ENCODE measurements at regions not wholly inside any gene's neighbourhood (a gene's known extent, or its start where the extent isn't known, plus 50 kb on each side); places are given as distances from the start of the nearest gene placed in this dataset.

DNA sequence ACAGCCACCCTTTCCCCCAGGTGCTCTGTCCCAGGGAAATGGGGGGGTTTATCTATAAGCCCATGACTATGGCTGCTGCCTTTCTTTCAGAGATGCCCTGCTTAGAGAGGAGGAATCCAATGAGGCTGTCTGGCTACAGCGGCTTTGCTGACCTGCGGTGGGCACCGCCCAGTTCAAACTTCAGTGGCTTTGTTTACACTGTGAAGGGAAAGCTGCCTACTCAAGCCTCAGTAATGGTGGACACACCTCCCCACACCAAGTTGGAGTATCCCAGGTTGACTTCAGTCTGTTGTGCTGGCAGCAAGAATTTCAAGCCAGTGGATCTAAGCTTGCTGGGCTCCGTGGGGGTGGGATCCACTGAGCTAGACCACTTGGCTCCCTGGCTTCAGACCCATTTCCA, 869.2 kb downstream of the SLC6A15 start:
- no peaks in the 10 kb centered on the region for H3K27me3 Mint-ChIP-seq
- ATAC-seq (ENCODE audit: poor library complexity), result no peak
- H3K27ac Mint-ChIP-seq, result no peak overlapping the region
- ChIA-PET CTCF (no interaction called here), POLR2A (no interaction called here)
- H3K4me3 ChIP-seq (ENCODE audit: low read length), result no peak overlapping the region
- TF ChIP-seq CTCF (IDR thresholded peaks at IDR 0.05), result no peak
- H3K4me1 Mint-ChIP-seq (ENCODE audit: low read depth), result no peaks in the 10 kb centered on the region
- no peaks in the 10 kb centered on the region for H3K36me3 Mint-ChIP-seq (ENCODE audit: low read depth)
- H3K36me3 ChIP-seq (ENCODE audit: insufficient read depth, low read length), result no peaks in the 10 kb centered on the region
- H3K27me3 ChIP-seq (ENCODE audit: control insufficient read depth in 1 of 2, insufficient read depth in 2 of 2, low read length in 2 of 2), result no peaks in the 10 kb centered on the region
- H3K4me1 ChIP-seq (ENCODE audit: insufficient read depth, low read length), result no peaks in the 10 kb centered on the region
- no peak for DNase-seq
- intact Hi-C loops (cut with DNase I, micrococcal nuclease), result no loop called here
- peaks cover 0 to 10% of the 10 kb centered on the region in 2 experiments for H3K9me3 ChIP-seq (ENCODE audit: control insufficient read depth in 1 of 2, insufficient read depth in 1 of 2, low read length in 2 of 2)
- no peak overlapping the region for H3K4me3 Mint-ChIP-seq
- H3K27ac ChIP-seq (ENCODE audit: low read depth in 1 of 2, low read length in 2 of 2), result no peak overlapping the region
- peaks cover 7% of the 10 kb centered on the region for H3K9me3 Mint-ChIP-seq

GRCh38 chr12:84038242-84038641, 874.4 kb downstream of the SLC6A15 start:
- Mint-ChIP-seq H3K9me3 (peaks cover 13% of the 10 kb centered on the region), H3K4me1 (ENCODE audit: low read depth) (no peaks in the 10 kb centered on the region), H3K27me3 (no peaks in the 10 kb centered on the region), H3K4me3 (no peak overlapping the region), H3K27ac (no peak overlapping the region), H3K36me3 (ENCODE audit: low read depth) (no peaks in the 10 kb centered on the region)
- intact Hi-C loops (cut with DNase I, micrococcal nuclease), result no loop called here
- ChIA-PET CTCF (no interaction called here), POLR2A (no interaction called here)
- no peak overlapping the region for H3K4me3 ChIP-seq (ENCODE audit: low read length)
- ATAC-seq (ENCODE audit: poor library complexity) (no peak), DNase-seq (no peak)
- H3K27me3 ChIP-seq (ENCODE audit: control insufficient read depth in 1 of 2, insufficient read depth in 2 of 2, low read length in 2 of 2), result no peaks in the 10 kb centered on the region
- no peak for TF ChIP-seq CTCF (IDR thresholded peaks at IDR 0.05)
- H3K27ac ChIP-seq (ENCODE audit: low read depth in 1 of 2, low read length in 2 of 2), result no peak overlapping the region
- H3K9me3 ChIP-seq (ENCODE audit: control insufficient read depth in 1 of 2, insufficient read depth in 1 of 2, low read length in 2 of 2), result peaks cover 0 to 13% of the 10 kb centered on the region in 2 experiments
- no peaks in the 10 kb centered on the region for H3K36me3 ChIP-seq (ENCODE audit: insufficient read depth, low read length)
- no peaks in the 10 kb centered on the region for H3K4me1 ChIP-seq (ENCODE audit: insufficient read depth, low read length)

GRCh38 chr12:84036912-84037311, 875.7 kb downstream of the SLC6A15 start:
- intact Hi-C loops (cut with DNase I, micrococcal nuclease), result no loop called here
- ATAC-seq (ENCODE audit: poor library complexity), result no peak
- no peak overlapping the region for H3K27ac ChIP-seq (ENCODE audit: low read depth in 1 of 2, low read length in 2 of 2)
- H3K27me3 ChIP-seq (ENCODE audit: control insufficient read depth in 1 of 2, insufficient read depth in 2 of 2, low read length in 2 of 2), result no peaks in the 10 kb centered on the region
- H3K36me3 Mint-ChIP-seq (ENCODE audit: low read depth), result no peaks in the 10 kb centered on the region
- no peaks in the 10 kb centered on the region for H3K4me1 ChIP-seq (ENCODE audit: insufficient read depth, low read length)
- CTCF ChIA-PET, result no interaction called here
- POLR2A ChIA-PET, result no interaction called here
- H3K4me1 Mint-ChIP-seq (ENCODE audit: low read depth), result no peaks in the 10 kb centered on the region
- TF ChIP-seq CTCF (IDR thresholded peaks at IDR 0.05), result no peak
- no peak for DNase-seq
- no peak overlapping the region for H3K4me3 ChIP-seq (ENCODE audit: low read length)
- H3K9me3 ChIP-seq (ENCODE audit: control insufficient read depth in 1 of 2, insufficient read depth in 1 of 2, low read length in 2 of 2), result peaks cover 0 to 13% of the 10 kb centered on the region in 2 experiments
- no peaks in the 10 kb centered on the region for H3K27me3 Mint-ChIP-seq
- no peaks in the 10 kb centered on the region for H3K36me3 ChIP-seq (ENCODE audit: insufficient read depth, low read length)
- no peak overlapping the region for H3K27ac Mint-ChIP-seq
- H3K4me3 Mint-ChIP-seq, result no peak overlapping the region
- peaks cover 13% of the 10 kb centered on the region for H3K9me3 Mint-ChIP-seq

All from CD4-positive, alpha-beta T cell (primary cell).